C4-2B (cell line): ENCODE measurements at regions not wholly inside any gene's neighbourhood (a gene's known extent, or its start where the extent isn't known, plus 50 kb on each side); places are given as distances from the start of the nearest gene placed in this dataset.

Experiments used
- H3K27ac ChIP-seq: fragments of 450-650 bp; 2 replicates; pipeline ENCODE4 v1.5.1; 2017
- ZFX ChIP-seq: fragments of 450-650 bp; IDR thresholded peaks from 2 replicates; pipeline ENCODE4 v1.6.1; 2017
- TF ChIP-seq, protein P1 (sequence below): fragments of 450-650 bp; conservative IDR thresholded peaks from 2 replicates; pipeline ENCODE4 v1.5.1; 2017; ENCODE audit warnings: mild to moderate bottlenecking

DNA sequence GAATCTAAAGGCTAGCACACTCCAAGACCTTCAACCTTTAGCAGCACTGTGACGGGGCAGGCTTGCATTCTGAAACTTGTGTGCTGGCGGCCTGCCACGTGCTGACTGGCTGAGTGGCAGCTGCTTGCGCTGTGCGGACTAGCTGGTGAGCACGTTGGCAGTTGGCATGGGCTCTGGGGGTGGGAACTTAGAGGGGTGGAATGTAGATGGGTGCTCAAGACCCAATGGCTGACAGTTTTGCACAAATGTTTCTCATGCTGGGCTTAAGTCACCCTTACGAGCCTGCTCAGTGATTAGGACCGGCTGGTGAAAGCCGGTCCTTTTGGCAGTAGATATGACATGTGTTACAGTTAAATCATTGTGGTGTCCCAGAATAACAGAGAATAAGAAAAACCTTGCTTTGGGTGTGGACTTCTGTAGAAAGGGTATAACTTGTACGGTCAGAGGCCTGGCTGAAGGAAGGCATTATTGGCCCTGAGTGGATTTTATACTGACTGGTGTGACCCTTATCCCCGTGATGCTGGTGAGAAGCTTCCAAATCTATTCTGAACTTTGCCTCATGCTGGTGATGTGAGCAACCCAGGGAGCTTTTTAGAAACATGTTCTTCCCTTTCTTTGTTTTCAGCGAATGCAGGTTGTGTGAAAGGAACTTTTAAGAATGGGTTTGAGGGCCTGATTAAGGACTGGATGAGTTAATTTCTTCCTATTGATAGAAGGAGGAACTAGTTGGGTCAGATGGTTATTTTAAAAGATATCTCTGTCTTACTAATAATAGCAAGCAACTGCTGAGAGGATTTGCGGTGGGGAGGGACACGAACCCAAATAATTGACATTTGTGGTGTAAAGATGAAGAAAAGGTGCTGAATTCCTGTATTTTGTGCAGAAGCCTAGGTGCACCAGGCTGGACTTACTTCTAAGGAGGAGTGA, 107.4 kb upstream of the SLC4A4 start:
- peak overlapping the region; percentile 11; the same call in 1 of the 2 replicates for H3K27ac ChIP-seq
- TF ChIP-seq ZFX, result no peak
- TF ChIP-seq, protein P1, sequence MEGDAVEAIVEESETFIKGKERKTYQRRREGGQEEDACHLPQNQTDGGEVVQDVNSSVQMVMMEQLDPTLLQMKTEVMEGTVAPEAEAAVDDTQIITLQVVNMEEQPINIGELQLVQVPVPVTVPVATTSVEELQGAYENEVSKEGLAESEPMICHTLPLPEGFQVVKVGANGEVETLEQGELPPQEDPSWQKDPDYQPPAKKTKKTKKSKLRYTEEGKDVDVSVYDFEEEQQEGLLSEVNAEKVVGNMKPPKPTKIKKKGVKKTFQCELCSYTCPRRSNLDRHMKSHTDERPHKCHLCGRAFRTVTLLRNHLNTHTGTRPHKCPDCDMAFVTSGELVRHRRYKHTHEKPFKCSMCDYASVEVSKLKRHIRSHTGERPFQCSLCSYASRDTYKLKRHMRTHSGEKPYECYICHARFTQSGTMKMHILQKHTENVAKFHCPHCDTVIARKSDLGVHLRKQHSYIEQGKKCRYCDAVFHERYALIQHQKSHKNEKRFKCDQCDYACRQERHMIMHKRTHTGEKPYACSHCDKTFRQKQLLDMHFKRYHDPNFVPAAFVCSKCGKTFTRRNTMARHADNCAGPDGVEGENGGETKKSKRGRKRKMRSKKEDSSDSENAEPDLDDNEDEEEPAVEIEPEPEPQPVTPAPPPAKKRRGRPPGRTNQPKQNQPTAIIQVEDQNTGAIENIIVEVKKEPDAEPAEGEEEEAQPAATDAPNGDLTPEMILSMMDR, result no peak

GRCh38 chr4:71232056-71232430, 106.8 kb upstream of the SLC4A4 start:
- TF ChIP-seq, protein P1, result no peak
- TF ChIP-seq ZFX, result no peak
- no peak overlapping the region for H3K27ac ChIP-seq

DNA sequence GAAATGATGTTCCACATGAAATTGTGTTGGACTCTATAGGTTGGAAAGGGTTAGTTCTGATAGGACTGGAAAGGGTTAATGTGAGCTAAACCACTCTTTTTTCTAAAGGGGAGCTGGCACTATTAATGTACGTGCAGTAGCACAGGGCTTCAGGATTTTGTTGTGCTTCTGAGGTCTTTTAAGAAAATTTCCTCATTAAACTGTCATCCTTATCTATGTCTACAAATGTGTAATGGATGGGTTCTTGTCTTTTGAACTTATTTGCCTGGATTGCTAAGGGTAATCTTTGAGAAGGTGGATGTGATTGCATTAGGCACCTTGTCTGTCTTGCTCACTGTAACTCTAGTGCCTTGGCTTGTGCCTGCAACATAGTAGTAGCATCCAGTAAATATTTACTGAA, 106.0 kb upstream of the SLC4A4 start:
- no peak overlapping the region for H3K27ac ChIP-seq
- TF ChIP-seq ZFX, result no peak
- TF ChIP-seq, protein P1, result no peak

- no peak for TF ChIP-seq ZFX
- TF ChIP-seq, protein P1, result no peak
Measured at GRCh38 chr4:71235311-71236201, 103.3 kb upstream of the SLC4A4 start.

DNA sequence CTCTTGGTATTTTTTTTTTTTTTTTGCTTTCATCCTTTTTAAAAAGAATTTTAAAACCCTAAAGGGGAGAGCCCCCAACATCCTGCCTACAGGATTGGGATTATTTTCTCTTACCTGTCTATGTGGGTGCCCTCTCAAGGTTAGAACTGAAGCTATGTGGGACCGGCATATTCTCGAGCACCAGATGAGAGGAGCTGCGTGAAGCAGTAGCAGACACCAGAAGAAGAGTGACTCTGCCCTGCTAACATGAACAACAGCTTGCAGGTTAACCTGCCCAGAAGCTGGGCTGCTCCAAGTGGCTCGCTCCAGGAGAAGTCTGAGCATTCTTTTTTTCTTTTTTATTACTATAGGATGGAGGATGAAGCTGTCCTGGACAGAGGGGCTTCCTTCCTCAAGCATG, 102.6 kb upstream of the SLC4A4 start:
- no peak overlapping the region for H3K27ac ChIP-seq
- TF ChIP-seq, protein P1, result no peak
- no peak for TF ChIP-seq ZFX

More at GRCh38 chr4:71235311-71236201, 103.3 kb upstream of the SLC4A4 start:
- H3K27ac ChIP-seq, result no peak overlapping the region

DNA sequence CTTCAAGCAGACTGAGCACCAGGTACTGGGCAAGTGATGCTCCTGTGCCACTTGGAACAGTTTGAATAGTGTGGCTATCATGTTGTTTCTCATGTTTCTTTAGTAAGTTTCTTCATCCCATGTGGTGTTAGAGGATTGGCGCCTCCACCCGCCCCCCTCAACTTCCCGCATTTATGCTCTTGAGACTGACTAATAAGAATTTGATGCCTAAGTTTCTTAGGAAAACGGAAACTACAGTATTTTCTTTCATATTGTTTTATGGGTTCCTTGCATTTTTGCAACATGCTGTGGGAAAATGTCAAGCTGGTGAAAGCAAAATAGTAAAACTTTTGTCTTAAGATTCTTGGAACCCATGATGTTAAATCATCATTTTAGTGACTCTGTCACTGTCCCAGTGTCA, 101.2 kb upstream of the SLC4A4 start:
- TF ChIP-seq ZFX, result no peak
- TF ChIP-seq, protein P1, result no peak
- no peak overlapping the region for H3K27ac ChIP-seq

DNA sequence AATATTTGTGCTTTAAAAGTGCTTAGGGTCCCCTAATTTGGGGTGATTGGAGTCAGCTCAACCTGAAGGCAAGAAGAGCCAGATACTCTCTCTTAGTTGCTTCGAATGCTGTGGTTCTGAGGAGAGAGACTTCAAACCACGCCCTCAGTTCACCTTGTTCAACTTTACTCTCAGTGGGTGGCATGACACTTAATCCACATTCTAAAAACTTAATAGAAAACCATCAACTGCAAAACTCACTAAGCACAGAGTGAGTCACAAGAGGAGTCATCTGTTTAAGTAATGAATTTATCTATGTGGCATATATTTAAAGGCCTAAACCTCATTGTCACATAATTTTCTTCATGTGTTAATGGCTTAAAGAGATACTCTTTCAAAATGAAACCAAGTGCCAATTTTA, 99.5 kb upstream of the SLC4A4 start:
- H3K27ac ChIP-seq, result no peak overlapping the region

More for the DNA sequence above, 99.5 kb upstream of the SLC4A4 start:
- TF ChIP-seq, protein P1, result no peak
- no peak for TF ChIP-seq ZFX
